Mesenteric fat pad (tissue), 1 donor: ENCODE measurements at regions not wholly inside any gene's neighbourhood (a gene's known extent, or its start where the extent isn't known, plus 50 kb on each side); places are given as distances from the start of the nearest gene placed in this dataset.
"Not testable (repeated sequence)": the region's sequence is repeated elsewhere in the genome, so short reads cannot be mapped to it uniquely, and the experiment has no call there.

Experiments used
- DNase-seq: peaks from one replicate; pipeline ENCODE4 v3.0.0-alpha.2; 2020; ENCODE audit warnings: low spot score
- donor health status: DM: yes; HTN: yes; CAD: no.

DNA sequence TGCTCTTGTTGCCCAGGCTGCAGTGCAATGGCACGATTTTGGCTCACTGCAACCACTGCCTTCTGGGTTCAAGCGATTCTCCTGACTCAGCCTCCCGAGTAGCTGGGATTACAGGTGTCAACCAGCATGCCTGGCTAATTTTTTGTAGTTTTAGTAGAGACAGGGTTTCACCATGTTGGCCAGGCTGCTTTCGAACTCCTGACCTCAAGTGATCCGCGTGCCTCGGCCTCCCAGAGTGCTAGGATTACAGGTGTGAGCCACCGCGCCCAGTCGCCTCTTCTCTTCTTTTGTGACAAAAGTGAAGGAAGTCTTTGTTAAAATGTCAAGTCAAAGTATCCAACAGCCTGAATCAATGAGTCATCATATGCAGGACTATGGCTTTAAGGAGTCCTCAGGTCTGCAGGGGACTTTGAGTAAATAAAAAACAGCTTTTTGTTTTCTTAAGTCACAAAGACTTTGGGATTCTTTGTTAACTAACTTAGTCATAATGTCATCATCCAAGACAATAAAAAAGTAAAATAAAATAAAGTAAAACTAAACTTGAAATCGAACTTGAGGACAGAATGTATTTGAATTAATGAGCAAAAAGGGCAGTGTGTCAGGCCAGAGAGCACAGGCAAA lies 1153.2 kb downstream of the SUCLG1 start:
- no peak for DNase-seq

DNA sequence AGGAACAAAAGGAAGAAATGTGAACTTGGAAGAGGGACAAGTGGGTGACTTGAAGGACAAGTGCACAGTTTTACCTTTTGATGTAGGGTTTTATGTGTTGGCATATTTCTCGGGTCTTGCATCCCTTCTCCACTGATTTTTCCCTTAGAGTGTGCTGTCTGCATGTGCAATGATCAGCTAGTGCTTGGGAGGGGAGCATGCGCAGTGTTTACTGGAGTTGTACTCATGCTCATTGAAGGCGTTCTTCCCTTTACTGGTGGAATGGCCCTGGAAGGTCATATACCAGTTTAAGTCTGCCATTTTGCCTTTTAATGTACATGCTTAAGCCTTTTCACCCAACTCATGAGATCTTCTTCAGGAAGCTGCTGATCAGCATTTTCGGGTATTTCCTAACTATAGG lies 1168.0 kb downstream of the SUCLG1 start:
- DNase-seq: no peak

DNA sequence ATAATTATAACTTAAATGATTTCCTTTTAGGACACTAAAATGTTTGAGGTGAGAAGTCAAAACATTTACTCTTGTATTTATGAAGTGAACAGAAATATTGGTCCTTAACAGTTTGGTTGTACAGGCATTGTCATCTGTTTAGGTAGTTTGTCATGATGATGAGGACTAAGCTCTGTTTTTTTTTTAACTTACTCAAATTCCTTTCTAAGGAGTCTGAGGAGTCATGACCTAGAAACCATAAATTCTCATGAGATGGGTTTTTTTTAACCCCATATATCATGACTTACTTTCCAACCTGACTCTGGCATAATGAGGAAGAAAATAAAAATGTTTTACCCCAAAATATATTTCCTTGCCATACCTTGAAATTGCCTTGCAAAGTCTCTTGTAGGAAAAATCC lies 1176.2 kb downstream of the SUCLG1 start:
- DNase-seq: no peak

GRCh38 chr2:83282043-83282795 lies 1176.9 kb downstream of the SUCLG1 start:
- DNase-seq: no peak

GRCh38 chr2:83280391-83280790 lies 1178.7 kb downstream of the SUCLG1 start:
- DNase-seq: no peak

GRCh38 chr2:83273322-83273721 lies 1185.8 kb downstream of the SUCLG1 start:
- no peak for DNase-seq

GRCh38 chr2:83261591-83262136 lies 1197.4 kb downstream of the SUCLG1 start:
- DNase-seq: no peak

- DNase-seq: no peak
These were observed 1205.2 kb downstream of the SUCLG1 start for GRCh38 chr2:83253848-83254247.

DNA sequence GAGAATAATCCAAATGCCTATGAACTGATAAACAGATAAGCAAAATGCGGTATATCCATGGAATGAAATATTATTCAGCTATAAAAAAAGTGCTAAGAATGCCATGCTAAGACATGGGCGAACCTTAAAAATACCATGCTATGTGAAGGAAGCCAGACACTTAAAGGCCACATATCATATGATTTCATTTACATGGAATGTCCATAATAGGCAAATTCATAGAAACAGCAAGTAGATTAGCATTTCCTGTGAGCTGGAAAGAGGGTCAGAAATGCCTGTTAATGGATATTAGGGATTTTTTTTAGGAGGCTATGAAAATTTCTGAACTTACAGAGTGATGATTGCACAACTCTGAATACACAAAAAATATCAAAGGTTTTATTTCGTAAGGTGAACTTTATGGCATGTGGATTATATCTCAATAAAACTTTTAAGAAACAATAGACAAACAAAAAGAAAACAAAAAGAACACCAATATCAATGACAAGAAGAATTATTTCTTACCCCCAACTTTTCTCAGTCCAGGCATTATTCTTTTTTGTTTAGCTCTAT lies 1207.7 kb downstream of the SUCLG1 start:
- no peak for DNase-seq

DNA sequence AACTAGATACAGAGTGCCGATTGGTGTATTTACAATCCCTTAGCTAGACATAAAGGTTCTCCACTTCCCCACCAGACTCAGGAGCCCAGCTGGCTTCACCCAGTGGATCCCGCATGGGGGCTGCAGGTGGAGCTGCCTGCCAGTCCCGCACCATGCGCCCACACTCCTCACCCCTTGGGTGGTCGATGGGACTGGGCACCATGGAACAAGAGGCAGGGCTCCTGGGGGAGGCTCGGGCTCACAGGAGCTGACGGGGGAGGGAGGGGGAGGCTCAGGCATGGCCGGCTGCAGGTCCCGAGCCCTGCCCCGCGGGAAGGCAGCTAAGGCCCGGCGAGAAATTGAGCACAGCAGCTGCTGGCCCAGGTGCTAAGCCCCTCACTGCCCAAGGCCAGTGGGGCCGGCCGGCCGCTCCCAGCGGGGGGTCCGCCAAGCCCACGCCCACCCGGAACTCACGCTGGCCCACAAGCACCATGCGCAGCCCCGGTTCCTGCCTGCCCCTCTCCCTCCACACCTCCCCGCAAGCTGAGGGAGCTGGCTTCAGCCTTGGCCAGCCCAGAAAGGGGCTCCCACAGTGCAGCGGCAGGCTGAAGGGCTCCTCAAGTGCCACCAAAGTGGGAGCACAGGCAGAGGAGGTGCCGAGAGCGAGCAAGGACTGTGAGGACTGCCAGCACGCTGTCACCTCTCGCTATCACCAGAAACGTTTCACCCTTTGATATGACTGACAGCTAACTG lies 1213.1 kb downstream of the SUCLG1 start:
- not testable (repeated sequence) for DNase-seq

- no peak for DNase-seq
These were observed 1218.5 kb downstream of the SUCLG1 start for GRCh38 chr2:83240611-83241010.

DNA sequence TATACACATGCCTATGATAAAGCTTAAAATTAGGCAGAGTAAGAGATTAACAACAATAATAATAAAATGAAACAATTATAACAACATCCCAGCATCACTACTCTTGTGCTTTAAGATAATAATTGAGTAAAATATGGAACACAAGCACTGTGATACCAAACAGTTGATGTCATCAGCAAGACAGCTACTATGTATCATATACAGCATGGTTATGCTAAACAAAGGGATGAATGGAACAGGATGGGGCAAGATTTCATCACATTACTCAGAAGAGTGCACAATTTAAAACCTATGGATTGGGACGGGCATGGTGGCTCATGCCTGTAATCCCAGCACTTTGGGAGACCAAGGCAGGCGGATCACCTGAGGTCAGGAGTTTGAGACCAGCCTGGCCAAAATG lies 1221.0 kb downstream of the SUCLG1 start:
- no peak for DNase-seq

DNA sequence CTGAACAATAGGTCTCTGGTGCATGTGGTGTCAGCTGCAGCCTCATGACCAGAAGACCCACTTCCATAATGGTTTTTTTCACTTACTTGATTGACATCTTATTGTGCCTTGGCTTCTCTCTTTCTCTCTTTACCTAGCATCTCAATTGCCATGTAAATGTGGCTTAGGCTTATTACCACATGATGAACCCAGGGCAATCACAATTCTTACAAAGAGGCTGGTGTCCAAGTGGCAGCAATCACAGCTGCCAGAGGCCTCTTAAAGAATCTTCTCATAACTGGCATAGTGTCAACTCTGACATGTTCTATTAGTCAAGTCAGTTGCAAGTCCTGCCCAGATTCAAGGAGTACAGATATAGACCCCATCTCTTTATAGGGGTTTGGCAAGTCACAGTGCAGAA lies 1224.8 kb downstream of the SUCLG1 start:
- DNase-seq: no peak

DNA sequence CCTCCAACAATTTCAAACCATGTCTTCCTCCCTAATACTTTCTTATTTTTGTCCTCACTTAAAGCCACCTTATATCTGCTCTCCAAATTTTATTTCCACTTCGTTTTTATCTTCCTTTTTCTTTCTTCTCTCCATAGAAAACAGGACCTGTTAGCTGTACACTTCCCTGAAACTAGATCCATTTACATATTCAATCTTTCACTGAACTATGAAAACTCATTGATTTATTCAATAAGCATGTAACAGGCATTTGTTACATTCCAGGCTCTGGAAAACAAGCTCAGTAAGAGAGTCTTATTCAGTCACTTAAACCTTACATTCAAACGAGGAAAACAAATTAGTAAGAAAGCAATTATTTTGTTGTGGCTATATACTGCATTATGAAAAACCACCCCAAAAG lies 1225.3 kb downstream of the SUCLG1 start:
- DNase-seq: no peak

- DNase-seq: no peak
These were observed 1225.8 kb downstream of the SUCLG1 start for GRCh38 chr2:83233326-83233725.

DNA sequence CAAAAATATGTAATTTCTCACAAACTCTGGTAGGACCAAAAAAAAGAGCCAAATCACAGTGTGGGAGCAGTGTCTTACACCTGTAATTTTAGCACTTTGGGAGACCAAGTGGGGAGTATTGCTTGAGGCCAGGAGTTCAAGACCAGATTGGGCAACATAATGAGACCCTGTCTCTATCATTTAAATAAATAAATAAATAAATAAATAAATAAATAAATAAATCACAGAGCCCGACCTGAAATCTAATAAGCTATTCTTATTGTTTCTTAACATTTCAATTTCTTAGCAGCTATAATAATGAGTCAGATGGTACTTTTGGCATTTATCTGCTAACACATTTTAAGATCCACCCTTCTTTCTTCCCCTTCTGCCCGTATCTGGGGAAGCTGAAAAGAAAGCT lies 1229.6 kb downstream of the SUCLG1 start:
- no peak for DNase-seq

- no peak for DNase-seq
These were observed 1234.4 kb downstream of the SUCLG1 start for GRCh38 chr2:83224591-83225200.

DNA sequence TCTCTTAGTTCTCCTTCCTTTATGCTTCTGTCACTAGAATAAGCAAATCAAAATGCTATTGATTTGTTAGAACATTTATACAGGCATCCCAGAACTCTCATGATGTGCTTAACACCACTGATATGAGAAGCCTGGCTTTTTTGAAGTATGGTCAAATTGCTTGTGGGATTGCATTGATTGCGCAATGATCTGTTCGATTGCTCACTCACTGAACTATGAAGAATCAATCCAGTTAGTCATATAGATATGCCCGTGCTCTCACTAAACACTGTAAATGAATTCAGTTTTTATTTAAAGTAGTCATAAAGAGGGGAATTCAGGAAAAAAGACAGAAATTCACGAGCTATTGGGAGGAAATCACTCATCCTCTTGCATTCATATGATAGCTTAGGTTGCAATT lies 1237.8 kb downstream of the SUCLG1 start:
- DNase-seq: no peak

DNA sequence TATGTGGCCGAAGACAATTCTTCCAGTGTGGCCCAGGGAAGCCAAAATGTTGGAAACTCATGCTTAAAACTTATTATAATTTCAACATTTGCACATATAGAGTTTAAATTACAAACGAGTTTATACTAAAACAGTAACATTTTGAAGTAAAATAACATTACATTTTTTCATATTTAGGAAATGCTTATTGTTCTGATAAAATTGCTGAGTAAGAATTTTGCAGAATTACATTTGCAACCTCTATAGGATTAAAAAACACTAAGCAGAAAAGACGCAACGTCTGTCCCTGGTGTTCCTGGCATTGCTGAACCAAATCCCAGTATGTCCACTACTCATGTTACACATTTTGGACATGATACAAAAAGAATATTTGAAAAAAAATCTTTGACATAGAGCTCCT lies 1241.2 kb downstream of the SUCLG1 start:
- DNase-seq: no peak

DNA sequence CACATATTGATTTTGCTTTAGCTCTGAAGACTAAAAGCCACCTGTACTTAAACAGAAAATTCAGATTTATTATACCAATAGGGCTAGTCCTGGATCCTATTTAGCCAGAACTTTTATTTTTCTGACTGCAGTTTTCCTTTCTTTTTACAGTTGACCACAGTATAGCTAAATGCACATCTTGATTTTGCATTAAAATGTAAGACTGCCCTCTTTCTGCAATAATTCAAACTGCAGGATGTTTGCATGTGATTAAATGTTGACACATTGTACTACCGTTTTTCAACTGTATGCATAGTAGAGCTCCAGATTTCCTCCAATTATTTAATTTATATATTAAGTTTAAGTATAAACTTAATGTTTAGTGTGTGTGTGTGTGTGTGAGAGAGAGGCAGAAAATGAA lies 1262.9 kb downstream of the SUCLG1 start:
- DNase-seq: no peak

DNA sequence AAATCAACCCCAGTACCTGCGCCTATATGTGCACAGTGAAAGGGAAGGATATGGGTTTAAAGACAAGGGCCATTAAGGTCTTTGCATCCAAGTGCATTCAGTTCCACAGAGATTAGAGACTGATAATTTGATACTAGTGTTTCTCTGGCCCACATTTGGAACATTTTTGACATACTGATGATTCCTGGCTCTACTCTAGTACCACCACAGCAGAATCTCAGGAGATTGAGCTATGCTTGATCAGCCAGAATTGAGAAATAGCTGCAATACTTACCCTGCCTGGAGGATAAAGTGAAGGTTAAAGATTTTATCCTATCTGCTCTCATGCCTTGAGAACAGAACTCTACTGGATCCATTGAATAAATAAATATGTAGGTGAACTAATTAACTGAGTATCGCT lies 1267.8 kb downstream of the SUCLG1 start:
- no peak for DNase-seq
